HG03558 (cell line): ENCODE measurements at regions not wholly inside any gene's neighbourhood (a gene's known extent, or its start where the extent isn't known, plus 50 kb on each side); places are given as distances from the start of the nearest gene placed in this dataset.

ENCODE experiments used
- ATAC-seq: cut with Tn5 transposase; IDR thresholded peaks from one replicate; pipeline ENCODE4 v1.9.1; 2021; ENCODE audit warnings: moderate number of reproducible peaks; ENCODE audit not compliant: unreplicated experiment; ENCODE audit errors: extremely low read depth

- ATAC-seq, result no peak
These were observed 162.0 kb upstream of the SYT6 start for GRCh38 chr1:114315631-114316030.

- ATAC-seq, result no peak
These were observed 160.9 kb upstream of the SYT6 start for GRCh38 chr1:114314576-114314975.

GRCh38 chr1:114314098-114314497, 160.4 kb upstream of the SYT6 start:
- ATAC-seq, result no peak

- ATAC-seq, result no peak
These were observed 157.1 kb upstream of the SYT6 start for GRCh38 chr1:114310695-114311271.

GRCh38 chr1:114302821-114303220, 149.2 kb upstream of the SYT6 start:
- no peak for ATAC-seq

- ATAC-seq, result no peak
These were observed 145.8 kb upstream of the SYT6 start for GRCh38 chr1:114299331-114299975.

- no peak for ATAC-seq
These were observed 144.3 kb upstream of the SYT6 start for GRCh38 chr1:114298008-114298407.

GRCh38 chr1:114296413-114296812, 142.7 kb upstream of the SYT6 start:
- no peak for ATAC-seq

GRCh38 chr1:114295321-114295720, 141.7 kb upstream of the SYT6 start:
- no peak for ATAC-seq

- no peak for ATAC-seq
These were observed 139.2 kb upstream of the SYT6 start for GRCh38 chr1:114292835-114293234.

GRCh38 chr1:114292194-114292593, 138.5 kb upstream of the SYT6 start:
- no peak for ATAC-seq

- ATAC-seq, result no peak
These were observed 137.1 kb upstream of the SYT6 start for GRCh38 chr1:114290776-114291175.

- ATAC-seq, result no peak
These were observed 136.7 kb upstream of the SYT6 start for GRCh38 chr1:114290341-114290740.

GRCh38 chr1:114289824-114290223, 136.2 kb upstream of the SYT6 start:
- no peak for ATAC-seq

GRCh38 chr1:114289306-114289705, 135.6 kb upstream of the SYT6 start:
- ATAC-seq, result no peak

GRCh38 chr1:114286960-114287359, 133.3 kb upstream of the SYT6 start:
- ATAC-seq, result no peak

- no peak for ATAC-seq
These were observed 132.5 kb upstream of the SYT6 start for GRCh38 chr1:114286179-114286578.

- ATAC-seq, result peak; percentile 64
These were observed 129.2 kb upstream of the SYT6 start for GRCh38 chr1:114282751-114283403.

- no peak for ATAC-seq
These were observed 125.2 kb upstream of the SYT6 start for GRCh38 chr1:114278911-114279310.

- no peak for ATAC-seq
These were observed 124.8 kb upstream of the SYT6 start for GRCh38 chr1:114278430-114278829.

- ATAC-seq, result no peak
These were observed 121.1 kb upstream of the SYT6 start for GRCh38 chr1:114274621-114275317.
